ENCODE measurements at regions not wholly inside any gene's neighbourhood (a gene's known extent, or its start where the extent isn't known, plus 50 kb on each side); places are given as distances from the start of the nearest gene placed in this dataset.

DNA sequence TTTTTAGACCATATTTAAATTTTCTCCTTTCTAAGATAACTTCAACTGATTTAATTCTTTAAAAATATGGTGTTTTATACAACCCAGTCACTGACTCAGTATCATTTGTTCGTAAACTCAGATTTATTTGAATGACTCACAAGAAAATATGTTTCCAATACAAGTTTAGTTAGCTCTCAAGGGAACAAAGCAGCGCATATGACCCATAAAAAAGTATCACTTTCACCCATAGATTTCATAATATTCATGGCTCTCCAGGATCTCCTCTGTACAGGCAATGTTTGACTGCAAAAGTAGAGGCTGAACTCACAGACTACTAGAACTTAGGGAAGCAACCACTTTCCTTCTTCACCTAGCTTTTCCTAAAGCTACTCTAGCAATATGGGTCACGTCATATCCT is 405.6 kb upstream of the PCDH9 start:
- no peak overlapping the region for H3K4me3 ChIP-seq (ENCODE audit: low read depth in 1 of 3, low read length in 3 of 3)
- no peaks in the 10 kb centered on the region for H3K27me3 ChIP-seq (ENCODE audit: control insufficient read depth in 4 of 4, insufficient read depth in 4 of 4, low read length in 3 of 4)
- no peak overlapping the region for H3K27ac ChIP-seq (ENCODE audit: low read depth in 1 of 2, low read length in 2 of 2)
- 71% methylated on average over 3 of the region's 3 CpGs for WGBS
- H3K9me3 ChIP-seq (ENCODE audit: control insufficient read depth in 4 of 4, low read length in 3 of 4), result peaks cover 0 to 4% (median 0%) of the 10 kb centered on the region in 4 donors
- H3K36me3 ChIP-seq (ENCODE audit: control insufficient read depth in 4 of 4, insufficient read depth in 3 of 4, low read depth in 1 of 4, low read length in 3 of 4), result no peaks in the 10 kb centered on the region
- H3K4me1 ChIP-seq (ENCODE audit: control insufficient read depth in 4 of 4, insufficient read depth in 4 of 4, low read length in 3 of 4), result no peaks in the 10 kb centered on the region
- TF ChIP-seq HNF4A (conservative IDR thresholded peaks at IDR 0.05) (no peak), HNF4G (IDR thresholded peaks at IDR 0.05) (no peak), RAD21 (IDR thresholded peaks at IDR 0.05) (no peak), FOXA1 (IDR thresholded peaks at IDR 0.05) (no peak), TAF1 (conservative IDR thresholded peaks at IDR 0.05) (no peak), ATF3 (IDR thresholded peaks at IDR 0.05) (no peak), NR2F2 (IDR thresholded peaks at IDR 0.05) (no peak), EGR1 (IDR thresholded peaks at IDR 0.05; ENCODE audit: low read depth in 2 of 2) (no peak), SP1 (IDR thresholded peaks at IDR 0.05) (no peak), JUND (IDR thresholded peaks at IDR 0.05) (no peak), FOXA2 (IDR thresholded peaks at IDR 0.05) (no peak), GABPA (IDR thresholded peaks at IDR 0.05 in 1 of 2, conservative IDR thresholded peaks at IDR 0.05 in 1 of 2) (no peak), RXRA (IDR thresholded peaks at IDR 0.05) (no peak), YY1 (IDR thresholded peaks at IDR 0.05) (no peak)
- TF ChIP-seq, protein P1, sequence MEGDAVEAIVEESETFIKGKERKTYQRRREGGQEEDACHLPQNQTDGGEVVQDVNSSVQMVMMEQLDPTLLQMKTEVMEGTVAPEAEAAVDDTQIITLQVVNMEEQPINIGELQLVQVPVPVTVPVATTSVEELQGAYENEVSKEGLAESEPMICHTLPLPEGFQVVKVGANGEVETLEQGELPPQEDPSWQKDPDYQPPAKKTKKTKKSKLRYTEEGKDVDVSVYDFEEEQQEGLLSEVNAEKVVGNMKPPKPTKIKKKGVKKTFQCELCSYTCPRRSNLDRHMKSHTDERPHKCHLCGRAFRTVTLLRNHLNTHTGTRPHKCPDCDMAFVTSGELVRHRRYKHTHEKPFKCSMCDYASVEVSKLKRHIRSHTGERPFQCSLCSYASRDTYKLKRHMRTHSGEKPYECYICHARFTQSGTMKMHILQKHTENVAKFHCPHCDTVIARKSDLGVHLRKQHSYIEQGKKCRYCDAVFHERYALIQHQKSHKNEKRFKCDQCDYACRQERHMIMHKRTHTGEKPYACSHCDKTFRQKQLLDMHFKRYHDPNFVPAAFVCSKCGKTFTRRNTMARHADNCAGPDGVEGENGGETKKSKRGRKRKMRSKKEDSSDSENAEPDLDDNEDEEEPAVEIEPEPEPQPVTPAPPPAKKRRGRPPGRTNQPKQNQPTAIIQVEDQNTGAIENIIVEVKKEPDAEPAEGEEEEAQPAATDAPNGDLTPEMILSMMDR (IDR thresholded peaks at IDR 0.05; ENCODE audit: low read depth, low read length, missing input control), result no peak
- TF ChIP-seq, protein P2, sequence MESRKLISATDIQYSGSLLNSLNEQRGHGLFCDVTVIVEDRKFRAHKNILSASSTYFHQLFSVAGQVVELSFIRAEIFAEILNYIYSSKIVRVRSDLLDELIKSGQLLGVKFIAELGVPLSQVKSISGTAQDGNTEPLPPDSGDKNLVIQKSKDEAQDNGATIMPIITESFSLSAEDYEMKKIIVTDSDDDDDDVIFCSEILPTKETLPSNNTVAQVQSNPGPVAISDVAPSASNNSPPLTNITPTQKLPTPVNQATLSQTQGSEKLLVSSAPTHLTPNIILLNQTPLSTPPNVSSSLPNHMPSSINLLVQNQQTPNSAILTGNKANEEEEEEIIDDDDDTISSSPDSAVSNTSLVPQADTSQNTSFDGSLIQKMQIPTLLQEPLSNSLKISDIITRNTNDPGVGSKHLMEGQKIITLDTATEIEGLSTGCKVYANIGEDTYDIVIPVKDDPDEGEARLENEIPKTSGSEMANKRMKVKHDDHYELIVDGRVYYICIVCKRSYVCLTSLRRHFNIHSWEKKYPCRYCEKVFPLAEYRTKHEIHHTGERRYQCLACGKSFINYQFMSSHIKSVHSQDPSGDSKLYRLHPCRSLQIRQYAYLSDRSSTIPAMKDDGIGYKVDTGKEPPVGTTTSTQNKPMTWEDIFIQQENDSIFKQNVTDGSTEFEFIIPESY (IDR thresholded peaks at IDR 0.05), result no peak
- TF ChIP-seq, protein P3, sequence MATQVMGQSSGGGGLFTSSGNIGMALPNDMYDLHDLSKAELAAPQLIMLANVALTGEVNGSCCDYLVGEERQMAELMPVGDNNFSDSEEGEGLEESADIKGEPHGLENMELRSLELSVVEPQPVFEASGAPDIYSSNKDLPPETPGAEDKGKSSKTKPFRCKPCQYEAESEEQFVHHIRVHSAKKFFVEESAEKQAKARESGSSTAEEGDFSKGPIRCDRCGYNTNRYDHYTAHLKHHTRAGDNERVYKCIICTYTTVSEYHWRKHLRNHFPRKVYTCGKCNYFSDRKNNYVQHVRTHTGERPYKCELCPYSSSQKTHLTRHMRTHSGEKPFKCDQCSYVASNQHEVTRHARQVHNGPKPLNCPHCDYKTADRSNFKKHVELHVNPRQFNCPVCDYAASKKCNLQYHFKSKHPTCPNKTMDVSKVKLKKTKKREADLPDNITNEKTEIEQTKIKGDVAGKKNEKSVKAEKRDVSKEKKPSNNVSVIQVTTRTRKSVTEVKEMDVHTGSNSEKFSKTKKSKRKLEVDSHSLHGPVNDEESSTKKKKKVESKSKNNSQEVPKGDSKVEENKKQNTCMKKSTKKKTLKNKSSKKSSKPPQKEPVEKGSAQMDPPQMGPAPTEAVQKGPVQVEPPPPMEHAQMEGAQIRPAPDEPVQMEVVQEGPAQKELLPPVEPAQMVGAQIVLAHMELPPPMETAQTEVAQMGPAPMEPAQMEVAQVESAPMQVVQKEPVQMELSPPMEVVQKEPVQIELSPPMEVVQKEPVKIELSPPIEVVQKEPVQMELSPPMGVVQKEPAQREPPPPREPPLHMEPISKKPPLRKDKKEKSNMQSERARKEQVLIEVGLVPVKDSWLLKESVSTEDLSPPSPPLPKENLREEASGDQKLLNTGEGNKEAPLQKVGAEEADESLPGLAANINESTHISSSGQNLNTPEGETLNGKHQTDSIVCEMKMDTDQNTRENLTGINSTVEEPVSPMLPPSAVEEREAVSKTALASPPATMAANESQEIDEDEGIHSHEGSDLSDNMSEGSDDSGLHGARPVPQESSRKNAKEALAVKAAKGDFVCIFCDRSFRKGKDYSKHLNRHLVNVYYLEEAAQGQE (IDR thresholded peaks at IDR 0.05), result no peak
- TF ChIP-seq, protein P4, sequence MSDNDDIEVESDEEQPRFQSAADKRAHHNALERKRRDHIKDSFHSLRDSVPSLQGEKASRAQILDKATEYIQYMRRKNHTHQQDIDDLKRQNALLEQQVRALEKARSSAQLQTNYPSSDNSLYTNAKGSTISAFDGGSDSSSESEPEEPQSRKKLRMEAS (IDR thresholded peaks at IDR 0.05), result no peak
- no peak for DNase-seq (ENCODE audit: low spot score)
- H3K9ac ChIP-seq (ENCODE audit: low read depth in 1 of 2, low read length in 2 of 2), result no peak overlapping the region
